ENCODE measurements at regions not wholly inside any gene's neighbourhood (a gene's known extent, or its start where the extent isn't known, plus 50 kb on each side); places are given as distances from the start of the nearest gene placed in this dataset.

DNA sequence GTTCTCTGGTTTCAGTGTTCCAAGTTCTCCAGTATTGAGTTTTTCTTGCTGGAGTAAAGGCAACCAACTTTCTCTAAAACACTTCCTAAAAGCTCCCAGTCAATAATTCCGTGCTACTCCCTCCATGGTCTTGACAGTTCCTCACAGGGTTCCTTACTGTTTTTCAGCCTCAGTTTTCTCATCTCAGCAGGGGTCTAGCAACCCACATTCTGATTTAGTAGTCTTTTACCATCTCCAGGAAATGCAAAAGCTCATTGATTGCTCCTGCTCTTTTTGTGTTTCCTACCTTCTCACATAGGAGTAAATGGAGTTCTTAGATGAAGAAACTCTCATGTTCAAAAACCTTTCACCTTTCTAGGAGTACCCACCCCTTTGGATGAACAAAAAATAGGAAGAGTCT, 978.8 kb upstream of the POU3F3 start:
- Histone ChIP-seq H2BK5ac (ENCODE audit: low read depth, low read length) (no peak overlapping the region; the same call in 1 of the 2 replicates), H3K27me3 (replicated peaks in 1 of 4; ENCODE audit: control insufficient read depth in 3 of 4, extremely low read depth in 1 of 4, insufficient read depth in 3 of 4, low read length in 3 of 4) (no peaks in the 10 kb centered on the region), H3K9ac (replicated peaks in 1 of 4; ENCODE audit: extremely low read depth in 1 of 4, low read depth in 3 of 4, low read length in 3 of 4) (no peak overlapping the region), H3K4me1 (replicated peaks in 1 of 4; ENCODE audit: control insufficient read depth in 3 of 4, insufficient read depth in 4 of 4, low read length in 3 of 4) (peaks cover 0 to 5% (median 4%) of the 10 kb centered on the region in 4 experiments; a peak in 2 of 7 replicates), H2AK5ac (ENCODE audit: low read depth, low read length) (no peak overlapping the region), H2AFZ (ENCODE audit: low read length) (no peak overlapping the region), H4K5ac (ENCODE audit: insufficient read length, low read depth, low read length) (no peak overlapping the region), H3K27ac (ENCODE audit: low read depth, low read length) (no peak overlapping the region), H4K8ac (ENCODE audit: extremely low read depth, insufficient read depth, low read length) (no peak overlapping the region), H3K9me3 (ENCODE audit: insufficient read depth in 2 of 2, low read depth in 1 of 2, low read length in 1 of 2) (no peaks in the 10 kb centered on the region), H4K20me1 (replicated peaks in 1 of 2; ENCODE audit: control insufficient read depth in 1 of 2, insufficient read depth in 2 of 2, low read length in 2 of 2) (no peaks in the 10 kb centered on the region), H3K79me1 (ENCODE audit: low read depth, low read length) (no peaks in the 10 kb centered on the region), H2BK20ac (ENCODE audit: low read length) (0 out of 2 replicates have a peak overlapping the region, but pooled peaks have one; percentile 28), H3K18ac (ENCODE audit: extremely low read depth, low read length) (no peak overlapping the region), H4K91ac (replicated peaks; ENCODE audit: insufficient read length, low read length) (no peak overlapping the region), H3K4ac (replicated peaks; ENCODE audit: insufficient read length, low read depth, low read length) (no peak overlapping the region), H3K56ac (replicated peaks; ENCODE audit: insufficient read length, low read depth, low read length) (no peak overlapping the region), H3K23ac (ENCODE audit: insufficient read length) (no peak overlapping the region), H3K14ac (ENCODE audit: insufficient read length) (no peak overlapping the region), H2BK120ac (replicated peaks; ENCODE audit: low read depth, low read length) (no peak overlapping the region), H2BK12ac (ENCODE audit: low read depth, low read length) (no peak overlapping the region), H3K79me2 (ENCODE audit: control insufficient read depth in 1 of 2, insufficient read depth in 2 of 2, low read length in 2 of 2) (no peaks in the 10 kb centered on the region), H3K23me2 (ENCODE audit: low read depth, low read length) (no peaks in the 10 kb centered on the region), H3K4me2 (ENCODE audit: insufficient read depth in 1 of 2, low read depth in 2 of 2, low read length in 2 of 2) (peak overlapping the region in 1 of 2 experiments; percentile 25; a peak in 2 of 4 replicates), H3K36me3 (ENCODE audit: control insufficient read depth in 2 of 4, insufficient read depth in 4 of 4, low read length in 3 of 4) (no peaks in the 10 kb centered on the region), H2BK15ac (ENCODE audit: low read length) (no peak overlapping the region), H3K4me3 (ENCODE audit: extremely low read depth in 1 of 4, insufficient read depth in 2 of 4, low read depth in 3 of 4, low read length in 4 of 4) (peak overlapping the region in 1 of 4 experiments; percentile 7; a peak in 1 of 8 replicates)
- FAIRE-seq (no peak), DNase-seq (ENCODE audit: low read depth in 1 of 2, low spot score in 2 of 2) (no peak)
- ChIA-PET POLR2A (ENCODE audit: partially characterized antibody) (no interaction called here), CTCF (ENCODE audit: partially characterized antibody) (interaction anchor here (0.6 kb wide), 1 partner anchor 716 kb away, joined by 3 read pairs; no protein-coding TSS in a partner anchor)
- 10% methylated on average over 1 of the region's 1 CpG; no CpG with 5 or more reads in 1 of the 2 experiments for WGBS, 2 experiments (ENCODE audit: extremely low coverage in 1 of 2, insufficient coverage in 1 of 2, insufficient read length in 1 of 2, insufficient replicate concordance in 2 of 2, low coverage in 1 of 2, low lambda C conversion rate in 2 of 2, missing lambda C conversion rate in 1 of 2)
- no peak for TF ChIP-seq SP4 (IDR thresholded peaks at IDR 0.05; ENCODE audit: low read length)
- TF ChIP-seq CHD2 (IDR thresholded peaks at IDR 0.05; ENCODE audit: low read length): no peak
- TF ChIP-seq EP300 (IDR thresholded peaks at IDR 0.05; ENCODE audit: borderline replicate concordance in 1 of 2, low read depth in 2 of 2, low read length in 2 of 2): no peak
- no peak for TF ChIP-seq SIX5 (IDR thresholded peaks at IDR 0.05; ENCODE audit: low read depth, low read length)
- TF ChIP-seq, protein P1, sequence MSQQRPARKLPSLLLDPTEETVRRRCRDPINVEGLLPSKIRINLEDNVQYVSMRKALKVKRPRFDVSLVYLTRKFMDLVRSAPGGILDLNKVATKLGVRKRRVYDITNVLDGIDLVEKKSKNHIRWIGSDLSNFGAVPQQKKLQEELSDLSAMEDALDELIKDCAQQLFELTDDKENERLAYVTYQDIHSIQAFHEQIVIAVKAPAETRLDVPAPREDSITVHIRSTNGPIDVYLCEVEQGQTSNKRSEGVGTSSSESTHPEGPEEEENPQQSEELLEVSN (IDR thresholded peaks at IDR 0.05): no peak
- TF ChIP-seq, protein P2, sequence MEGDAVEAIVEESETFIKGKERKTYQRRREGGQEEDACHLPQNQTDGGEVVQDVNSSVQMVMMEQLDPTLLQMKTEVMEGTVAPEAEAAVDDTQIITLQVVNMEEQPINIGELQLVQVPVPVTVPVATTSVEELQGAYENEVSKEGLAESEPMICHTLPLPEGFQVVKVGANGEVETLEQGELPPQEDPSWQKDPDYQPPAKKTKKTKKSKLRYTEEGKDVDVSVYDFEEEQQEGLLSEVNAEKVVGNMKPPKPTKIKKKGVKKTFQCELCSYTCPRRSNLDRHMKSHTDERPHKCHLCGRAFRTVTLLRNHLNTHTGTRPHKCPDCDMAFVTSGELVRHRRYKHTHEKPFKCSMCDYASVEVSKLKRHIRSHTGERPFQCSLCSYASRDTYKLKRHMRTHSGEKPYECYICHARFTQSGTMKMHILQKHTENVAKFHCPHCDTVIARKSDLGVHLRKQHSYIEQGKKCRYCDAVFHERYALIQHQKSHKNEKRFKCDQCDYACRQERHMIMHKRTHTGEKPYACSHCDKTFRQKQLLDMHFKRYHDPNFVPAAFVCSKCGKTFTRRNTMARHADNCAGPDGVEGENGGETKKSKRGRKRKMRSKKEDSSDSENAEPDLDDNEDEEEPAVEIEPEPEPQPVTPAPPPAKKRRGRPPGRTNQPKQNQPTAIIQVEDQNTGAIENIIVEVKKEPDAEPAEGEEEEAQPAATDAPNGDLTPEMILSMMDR (IDR thresholded peaks at IDR 0.05; ENCODE audit: control extremely low read depth in 1 of 3, insufficient read depth in 1 of 3, low read depth in 1 of 3, low read length in 3 of 3): no peak
- TF ChIP-seq KDM5A (IDR thresholded peaks at IDR 0.05; ENCODE audit: low read length): no peak
- no peak for TF ChIP-seq GABPA (IDR thresholded peaks at IDR 0.05; ENCODE audit: borderline replicate concordance, insufficient read depth, low read length)
- no peak for TF ChIP-seq SIN3A (conservative IDR thresholded peaks at IDR 0.05 in 1 of 2, IDR thresholded peaks at IDR 0.05 in 1 of 2; ENCODE audit: low read depth in 1 of 2, low read length in 2 of 2)
- TF ChIP-seq JUND (IDR thresholded peaks at IDR 0.05; ENCODE audit: low read length): no peak
- no peak for TF ChIP-seq ASH2L (IDR thresholded peaks at IDR 0.05; ENCODE audit: low read length)

Measured in H1 (cell line).